Stimulated activated CD8-positive, alpha-beta memory T cell treated with anti-CD3 and anti-CD28 coated beads, Interleukin-4, amount 100 ng/mL, for 1 hour (primary cell): ENCODE measurements at regions not wholly inside any gene's neighbourhood (a gene's known extent, or its start where the extent isn't known, plus 50 kb on each side); places are given as distances from the start of the nearest gene placed in this dataset.
"Not testable (repeated sequence)": the region's sequence is repeated elsewhere in the genome, so short reads cannot be mapped to it uniquely, and the experiment has no call there.

Experiments
- DNase-seq, 2 donors: peaks; one replicate each; pipeline ENCODE4 v3.0.0-alpha.2; 2020; ENCODE audit warnings: low read depth in 2 of 2, low spot score in 1 of 2

DNA sequence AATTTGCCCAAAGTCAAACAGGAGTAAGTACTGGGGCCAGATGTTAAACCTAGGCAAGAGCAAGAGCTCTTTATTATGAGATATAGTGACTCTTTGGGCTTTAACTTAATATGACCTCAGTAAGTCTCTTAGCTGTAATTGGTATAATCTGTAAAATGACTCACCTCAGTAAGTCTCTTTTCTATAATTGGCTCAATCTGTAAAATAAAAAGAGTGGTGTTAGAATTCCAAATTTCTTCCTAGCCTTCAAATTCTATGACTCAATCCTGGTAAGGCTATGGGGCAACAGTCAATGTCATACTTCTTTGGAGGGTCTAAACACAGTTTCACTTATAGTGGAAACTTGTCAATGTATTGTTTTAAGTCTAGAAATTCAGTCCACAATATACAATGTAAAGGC, 1608.9 kb upstream of the PIK3C3 start:
- DNase-seq: no peak

DNA sequence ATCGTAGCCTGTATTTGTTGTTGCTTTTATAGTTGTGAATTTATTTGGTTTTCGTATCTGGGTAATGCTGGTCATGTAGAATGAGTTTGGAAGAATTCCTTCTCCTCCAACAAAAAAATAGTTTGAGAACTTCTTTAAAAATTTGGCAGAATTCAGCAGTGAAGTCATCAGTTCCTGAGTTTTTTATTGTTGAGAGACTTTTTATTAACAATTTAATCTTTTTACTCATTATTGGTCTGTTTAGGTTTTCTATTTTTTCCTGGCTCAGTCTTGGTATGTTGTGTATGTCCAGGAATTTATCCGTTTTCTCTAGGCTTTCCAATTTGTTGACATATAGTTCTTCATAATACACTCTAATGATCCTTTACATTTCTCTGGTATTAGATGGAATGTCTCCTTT, 1613.3 kb upstream of the PIK3C3 start:
- no peak for DNase-seq

DNA sequence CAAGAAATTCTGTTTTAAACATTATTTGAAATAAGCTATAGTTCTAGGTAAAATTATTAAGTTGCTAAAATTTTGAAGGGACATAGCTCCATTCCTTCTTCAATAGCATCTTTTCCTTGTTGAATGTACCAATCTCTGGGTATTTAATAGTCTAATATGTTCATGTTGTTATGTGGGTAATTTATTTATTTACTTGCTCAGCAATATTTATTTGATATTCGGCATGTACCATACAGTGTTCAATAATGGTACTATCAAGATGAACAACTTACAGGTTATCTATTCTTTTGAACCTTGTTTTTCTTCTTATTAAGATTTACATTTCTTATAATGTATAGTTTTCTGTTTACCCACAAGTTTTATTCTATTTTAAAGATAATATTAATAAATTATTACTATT, 1616.8 kb upstream of the PIK3C3 start:
- DNase-seq: no peak

DNA sequence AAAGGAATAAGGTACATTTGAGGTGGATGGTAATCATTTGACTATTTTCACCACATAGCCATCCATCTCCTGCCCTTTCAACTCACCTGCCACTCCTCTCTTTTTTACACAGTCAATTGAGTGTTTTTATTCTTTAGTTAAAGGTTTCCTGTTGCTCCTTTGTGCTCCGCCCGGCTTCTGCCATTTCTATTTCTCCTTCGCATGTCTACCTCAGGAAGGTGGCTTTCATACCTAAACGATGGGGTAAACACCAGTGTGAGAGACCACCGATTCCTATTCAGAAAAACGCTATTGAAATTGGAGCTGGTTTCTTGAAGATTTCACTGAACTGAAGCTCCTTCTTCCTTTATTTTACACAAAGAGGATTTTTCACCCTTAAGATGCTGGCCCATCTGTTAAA, 1628.0 kb upstream of the PIK3C3 start:
- no peak for DNase-seq

DNA sequence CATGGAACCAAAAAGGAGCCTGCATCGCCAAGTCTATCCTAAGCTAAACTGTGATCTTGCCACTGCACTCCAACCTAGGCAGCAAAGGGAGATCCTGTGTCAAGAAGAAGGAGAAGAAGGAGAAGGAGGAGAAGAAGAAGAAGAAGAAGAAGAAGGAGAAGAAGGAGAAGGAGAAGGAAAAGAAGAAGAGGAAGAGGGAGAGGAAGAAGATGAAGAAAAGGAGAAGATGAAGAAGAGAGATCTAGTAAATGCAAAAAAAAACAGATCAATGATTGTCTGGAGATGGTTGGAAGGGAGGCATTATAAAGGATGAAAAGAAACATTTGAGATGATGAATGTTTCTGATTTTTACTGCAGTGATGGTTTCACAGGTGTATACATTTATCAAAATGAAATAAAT, 1629.0 kb upstream of the PIK3C3 start:
- no peak for DNase-seq

DNA sequence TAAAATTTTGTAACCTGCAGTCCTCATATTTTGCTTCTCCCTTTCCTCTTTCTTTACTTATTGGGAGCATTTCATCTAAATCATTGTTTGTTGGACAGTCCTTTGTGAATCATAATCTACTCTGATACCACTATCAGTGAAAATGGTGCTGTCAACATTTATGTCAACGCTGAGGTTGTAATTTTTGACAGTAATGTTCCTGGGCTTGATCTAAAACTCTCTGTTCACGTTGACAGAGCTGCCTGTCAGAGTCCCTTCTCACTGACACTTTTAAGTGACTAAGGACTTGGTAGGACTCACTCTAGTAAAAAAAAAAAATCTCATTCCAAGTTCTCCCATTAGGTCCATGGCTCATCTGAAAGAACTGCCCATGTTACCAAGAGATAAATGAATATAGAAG, 1640.8 kb upstream of the PIK3C3 start:
- no peak for DNase-seq

DNA sequence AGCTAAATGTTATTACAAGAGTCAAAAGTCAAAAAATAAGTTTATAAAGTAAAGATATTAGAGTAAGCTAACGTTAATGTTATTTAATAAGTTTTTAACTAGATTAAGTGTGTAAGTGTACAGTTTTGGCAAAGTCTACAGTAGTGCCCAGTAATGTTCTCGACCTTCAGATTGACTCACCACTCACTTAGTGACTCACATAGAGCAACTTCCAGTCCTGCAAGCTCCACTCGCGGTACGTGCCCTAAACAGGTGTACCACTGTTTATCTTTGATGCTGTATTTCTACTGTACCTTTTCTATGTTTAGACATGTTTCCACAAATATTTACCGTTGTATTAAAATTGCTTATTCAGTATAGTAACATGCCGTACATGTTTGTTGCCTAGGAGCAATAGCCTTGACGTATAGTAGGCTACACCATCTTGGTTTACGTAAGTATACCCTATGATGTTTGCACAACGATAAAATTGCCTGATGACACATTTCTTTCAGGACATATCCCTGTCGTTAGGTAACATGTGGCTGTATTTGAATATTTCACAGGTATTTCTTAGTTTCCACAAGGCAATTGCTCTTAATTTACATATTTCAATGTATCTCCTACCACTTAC, 1641.9 kb upstream of the PIK3C3 start:
- DNase-seq: no peak

DNA sequence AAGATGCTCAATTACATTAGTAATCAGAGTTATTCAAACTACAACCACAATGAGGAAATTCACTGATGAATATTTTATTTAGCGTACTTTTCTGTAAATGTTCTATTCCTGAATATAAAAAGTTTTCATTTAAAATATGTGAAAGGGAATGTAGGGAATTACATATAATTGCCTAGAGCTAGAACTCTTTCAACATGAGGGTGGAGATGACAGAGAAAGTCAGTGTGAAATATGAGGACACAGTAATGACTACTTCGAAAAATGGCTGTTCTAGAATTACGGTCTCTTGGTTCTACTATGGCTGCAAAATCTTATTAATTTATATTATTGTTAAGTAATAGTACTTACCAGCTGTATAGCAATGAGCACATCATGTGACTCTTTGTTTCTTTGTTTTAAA, 1647.4 kb upstream of the PIK3C3 start:
- DNase-seq: no peak

DNA sequence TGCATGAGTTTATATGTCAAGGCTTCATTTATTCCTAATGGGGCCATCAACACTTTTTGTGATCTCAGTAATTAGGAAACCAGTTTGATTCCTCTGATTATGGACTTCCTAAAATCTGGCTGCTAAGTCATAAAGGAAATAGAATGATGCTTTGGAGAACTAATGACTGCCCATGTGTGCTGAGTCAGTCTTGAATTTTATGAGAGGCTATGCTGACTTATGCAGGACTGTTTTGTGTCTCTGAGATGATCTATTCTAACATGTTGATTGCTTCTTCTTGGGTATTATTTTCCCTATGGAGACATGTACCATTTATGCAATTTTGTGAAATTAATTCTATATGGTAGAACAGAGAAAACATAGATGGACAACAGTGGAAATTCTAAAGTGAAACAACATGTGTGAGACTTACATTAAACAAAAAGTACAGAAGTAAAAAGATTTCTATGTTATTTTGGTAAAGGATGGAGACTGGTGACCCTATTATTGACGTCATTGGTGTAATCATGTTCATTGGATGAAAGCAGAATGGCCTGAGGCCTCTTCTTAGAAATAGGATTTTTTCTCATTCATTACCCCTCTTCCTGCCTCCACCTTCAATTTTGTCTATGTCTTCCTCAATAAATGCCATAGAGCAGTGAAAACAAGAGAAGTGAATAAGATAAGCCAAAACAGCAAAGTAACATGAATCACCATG, 1658.2 kb upstream of the PIK3C3 start:
- DNase-seq: no peak

DNA sequence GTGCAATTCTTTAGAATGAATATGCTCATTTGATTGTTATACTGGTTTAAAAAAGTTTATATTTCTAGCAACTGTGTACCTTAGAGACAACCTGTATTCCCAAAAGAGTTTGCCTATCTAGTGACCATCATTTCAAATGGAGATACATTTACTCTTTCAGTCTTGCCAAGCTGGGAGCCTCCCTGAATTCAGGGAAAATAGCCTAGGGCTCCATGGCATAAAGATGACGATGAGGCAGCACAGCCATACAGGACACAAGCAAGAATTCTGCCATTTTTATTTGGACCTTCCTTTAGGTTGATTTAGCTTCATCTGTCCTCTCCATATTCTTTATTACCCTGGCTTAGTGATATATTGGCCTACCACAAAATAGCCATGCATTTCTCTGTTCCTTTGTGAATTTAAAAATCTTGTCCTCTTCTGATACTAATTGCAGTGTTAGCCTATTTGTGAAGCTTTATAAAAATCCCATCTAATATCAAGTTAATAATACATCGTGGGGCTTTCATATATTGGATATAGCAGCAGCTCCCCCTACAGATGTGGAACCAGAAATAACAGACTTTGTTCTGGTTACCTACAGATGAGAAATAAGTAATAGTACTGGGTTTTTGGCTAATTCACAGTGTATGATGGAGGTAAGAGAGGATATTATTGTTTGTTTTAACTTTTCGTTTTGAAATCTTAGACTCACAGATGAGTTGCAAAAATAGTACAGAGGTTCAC, 1661.9 kb upstream of the PIK3C3 start:
- no peak for DNase-seq

DNA sequence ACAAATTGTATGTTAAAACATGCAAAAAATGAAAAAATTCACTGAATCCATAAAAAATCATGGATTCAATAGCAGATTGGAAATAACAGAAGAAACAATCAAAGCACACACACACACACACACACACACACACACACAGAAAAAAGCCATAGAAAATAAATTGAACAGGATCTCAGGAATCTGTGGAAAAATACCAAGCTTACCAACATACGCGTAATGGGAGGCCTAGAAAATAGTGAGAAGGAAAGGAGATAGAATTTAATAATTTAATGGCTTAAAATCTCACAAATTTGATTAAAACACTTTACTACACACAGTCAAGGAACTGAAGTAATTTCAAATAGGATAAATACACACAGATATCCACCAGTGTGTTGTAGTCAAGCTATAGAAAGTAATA, 1671.5 kb upstream of the PIK3C3 start:
- no peak for DNase-seq

DNA sequence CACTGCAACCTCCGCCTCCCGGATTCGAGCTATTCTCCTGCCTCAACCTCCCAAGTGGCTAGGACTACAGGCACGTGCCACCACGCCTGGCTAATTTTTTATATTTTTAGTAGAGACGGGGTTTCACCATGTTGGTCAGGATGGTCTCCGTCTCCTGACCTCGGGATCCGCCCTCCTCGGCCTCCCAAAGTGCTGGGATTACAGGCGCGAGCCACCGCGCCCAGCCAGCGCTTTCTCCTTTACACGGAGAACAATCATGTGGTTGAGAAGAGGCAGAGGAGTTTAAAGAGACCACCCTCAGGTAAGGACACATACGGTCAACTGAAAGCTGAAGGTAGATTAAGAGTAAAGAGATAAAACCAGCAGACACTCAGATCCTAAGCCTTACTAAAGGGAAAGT, 1673.7 kb upstream of the PIK3C3 start:
- not testable (repeated sequence) for DNase-seq

DNA sequence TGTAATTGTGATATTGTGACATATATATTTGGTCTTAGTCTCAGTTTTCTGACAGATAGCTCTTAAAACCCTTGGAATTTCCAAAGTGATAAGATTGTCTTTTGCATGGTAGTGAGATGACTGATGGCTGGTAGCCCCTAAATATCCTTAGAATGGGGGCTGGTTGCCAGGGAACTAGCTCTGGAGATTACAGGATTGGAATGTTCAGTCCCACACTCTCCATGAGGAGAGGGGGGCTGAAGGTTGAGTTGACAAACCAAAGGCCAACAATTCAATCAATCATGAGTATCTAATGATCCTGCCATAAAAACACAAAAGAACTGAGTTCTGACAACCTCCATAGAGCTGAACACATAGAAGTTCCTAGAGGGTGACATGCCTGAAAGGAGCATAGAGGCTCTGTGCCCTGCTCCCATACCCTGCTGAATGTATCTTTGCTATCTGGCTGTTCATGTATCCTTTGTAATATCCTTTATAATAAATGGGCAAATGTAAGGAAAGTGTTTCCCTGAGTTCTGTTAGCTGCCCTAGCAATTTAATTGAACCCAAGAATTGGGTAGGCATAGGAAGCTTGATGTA, 1680.3 kb upstream of the PIK3C3 start:
- no peak for DNase-seq

DNA sequence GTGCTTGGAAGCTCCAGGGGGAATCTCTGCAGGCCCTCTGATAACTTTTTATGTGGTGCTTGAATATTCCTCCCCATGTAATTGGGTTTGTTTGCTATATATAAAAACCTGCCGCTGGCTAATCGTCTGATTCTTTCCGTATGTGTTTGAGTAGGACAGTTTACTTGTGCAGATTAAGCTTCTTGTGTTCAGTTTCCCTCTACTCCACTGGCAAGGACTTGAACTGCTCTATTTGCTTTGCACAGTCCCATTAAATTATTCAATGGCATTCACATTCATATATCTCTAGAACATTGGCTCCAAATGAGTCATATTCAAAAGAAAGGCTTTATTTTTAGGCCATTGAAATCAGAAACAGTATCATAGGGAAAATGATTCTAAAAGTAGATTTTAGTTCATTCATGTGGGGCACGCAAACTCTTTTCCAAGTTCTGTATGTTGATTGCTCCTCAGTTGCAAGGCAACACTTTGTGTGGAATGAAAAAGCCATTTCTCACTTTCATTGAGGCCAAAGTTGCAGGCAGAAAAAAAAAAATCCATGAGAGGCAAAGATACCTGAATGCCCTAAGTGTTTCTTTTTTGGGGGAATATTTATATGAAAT, 1682.3 kb upstream of the PIK3C3 start:
- DNase-seq: no peak

DNA sequence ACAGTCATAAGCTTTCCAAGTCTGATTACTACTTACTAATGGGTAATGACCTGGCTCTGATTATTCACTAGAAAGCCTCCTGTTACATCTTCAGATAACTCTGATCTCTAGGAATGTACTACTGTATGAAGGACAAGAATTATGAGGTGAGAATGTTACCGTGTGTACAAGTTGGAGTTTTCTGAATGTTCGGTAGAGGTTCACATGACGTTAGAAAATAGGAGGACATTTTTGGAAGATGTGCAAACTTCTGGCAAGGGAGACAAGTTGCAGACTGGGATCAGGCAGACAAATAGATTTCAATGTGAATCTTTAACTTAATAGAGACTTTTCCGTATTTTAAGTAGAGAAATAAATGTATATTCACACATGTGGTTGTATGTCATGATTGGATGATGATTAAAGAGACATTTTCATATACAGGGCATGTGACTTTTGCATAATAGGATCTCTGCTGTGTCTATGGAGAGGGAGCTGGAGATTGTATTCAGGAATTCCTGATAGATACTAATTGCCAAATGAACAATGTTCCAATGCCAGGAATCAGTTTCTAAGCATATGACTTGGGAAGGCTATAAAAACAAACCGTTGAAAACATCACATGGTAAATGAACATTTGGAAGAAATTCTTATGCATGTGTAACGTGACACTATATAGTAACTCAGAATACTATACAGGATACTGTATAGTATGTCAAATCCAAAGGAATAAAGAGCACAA, 1695.8 kb upstream of the PIK3C3 start:
- DNase-seq: no peak

DNA sequence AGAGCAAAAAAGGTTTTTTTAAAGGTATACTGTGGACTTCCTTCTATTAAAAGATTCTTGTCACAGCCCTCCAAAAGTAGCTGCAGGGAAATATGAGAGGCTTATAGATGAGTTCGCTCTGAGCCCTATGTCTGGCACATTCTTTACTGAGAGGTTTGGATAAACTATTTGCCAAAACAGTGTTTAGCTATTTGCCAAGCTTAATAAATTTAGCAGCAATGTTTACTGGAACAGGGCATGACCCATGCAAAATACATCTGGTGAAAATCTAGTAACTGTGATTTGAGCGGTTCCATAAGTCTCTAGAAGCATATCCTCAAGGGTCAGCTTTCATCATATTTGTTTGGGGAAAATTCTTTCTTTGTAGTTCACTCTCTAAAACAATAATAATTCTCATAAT, 1696.7 kb upstream of the PIK3C3 start:
- no peak for DNase-seq

DNA sequence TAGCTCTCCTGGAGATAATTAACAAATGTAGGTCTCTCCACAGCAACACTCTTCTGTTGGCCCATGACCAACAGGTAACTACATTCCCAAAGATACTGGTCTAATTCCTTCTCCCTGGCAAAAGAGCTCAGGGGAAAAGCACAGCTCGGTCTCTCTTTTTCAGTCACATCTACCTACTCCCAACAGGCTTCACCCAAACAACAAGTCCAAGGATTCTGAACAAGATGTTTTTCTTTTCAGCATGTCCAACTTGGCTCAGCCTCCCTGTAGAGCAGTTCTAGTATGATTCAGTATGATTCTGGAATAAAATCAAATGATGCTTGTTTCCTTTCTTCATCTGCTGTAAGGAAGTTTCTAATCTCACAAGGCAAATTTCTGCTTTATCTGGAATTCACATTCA, 1704.8 kb upstream of the PIK3C3 start:
- no peak for DNase-seq

DNA sequence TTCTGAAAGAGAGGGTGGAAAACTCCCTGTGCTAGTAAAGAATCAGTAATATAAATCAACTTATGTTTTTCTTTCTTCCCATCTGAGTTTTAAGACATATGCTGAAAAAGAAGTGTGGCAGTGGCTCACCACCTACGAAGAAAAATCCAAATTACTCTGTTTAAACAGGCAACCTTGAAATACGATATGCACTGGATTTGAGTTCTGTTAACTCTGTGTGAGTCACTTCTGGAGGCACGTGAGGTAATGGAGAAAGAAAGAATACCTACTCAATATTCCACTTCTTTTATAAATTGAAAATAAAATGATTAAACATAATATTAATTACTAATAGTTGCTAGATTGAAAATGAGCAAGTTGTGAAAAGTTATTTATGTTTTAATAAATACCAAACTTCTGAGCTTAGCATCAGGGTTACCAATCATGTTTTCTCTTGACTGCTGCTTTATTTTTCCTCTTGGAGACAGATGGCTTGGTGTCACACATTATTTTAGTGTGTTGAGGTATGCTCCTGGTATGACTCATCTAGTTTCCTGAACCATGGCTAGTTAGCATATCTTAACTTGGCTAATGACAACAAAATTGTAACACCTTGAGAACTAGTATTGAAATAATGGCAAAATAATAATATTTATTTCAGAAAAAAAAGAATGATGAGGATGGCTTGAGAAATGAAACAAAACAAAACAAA, 1705.5 kb upstream of the PIK3C3 start:
- no peak for DNase-seq

DNA sequence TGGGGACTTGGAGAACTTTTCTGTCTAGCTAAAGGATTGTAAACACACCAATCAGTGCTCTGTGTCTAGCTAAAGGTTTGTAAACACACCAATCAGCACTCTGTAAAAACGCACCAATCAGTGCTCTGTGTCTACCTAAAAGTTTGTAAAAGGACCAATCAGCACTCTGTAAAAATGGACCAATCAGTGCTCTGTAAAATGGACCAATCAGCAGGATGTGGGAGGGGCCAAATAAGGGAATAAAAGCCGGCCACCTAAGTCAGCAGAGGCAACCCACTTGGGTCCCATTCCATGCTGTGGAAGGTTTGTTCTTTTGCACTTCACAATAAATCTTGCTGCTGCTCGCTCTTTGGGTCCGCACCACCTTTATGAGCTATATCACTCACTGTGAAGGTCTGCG, 1709.4 kb upstream of the PIK3C3 start:
- not testable (repeated sequence) for DNase-seq

DNA sequence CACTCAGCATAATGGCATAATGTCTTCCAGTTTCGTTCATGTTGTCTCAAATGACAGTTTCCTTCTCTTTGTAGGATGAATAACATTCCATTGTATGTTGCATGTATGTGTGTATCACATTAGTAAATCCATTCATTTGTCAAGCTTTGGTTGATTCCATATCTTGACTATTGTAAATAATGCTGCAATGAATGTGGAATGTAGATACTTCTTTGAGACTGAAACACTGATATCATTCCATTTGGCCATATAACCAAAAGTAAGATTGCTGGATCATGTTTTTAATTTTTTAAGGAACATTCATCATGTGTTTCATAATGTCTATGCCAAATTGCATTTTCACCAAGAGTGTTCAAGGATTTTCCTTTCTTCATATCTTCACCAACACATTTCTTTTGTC, 1711.4 kb upstream of the PIK3C3 start:
- DNase-seq: no peak

DNA sequence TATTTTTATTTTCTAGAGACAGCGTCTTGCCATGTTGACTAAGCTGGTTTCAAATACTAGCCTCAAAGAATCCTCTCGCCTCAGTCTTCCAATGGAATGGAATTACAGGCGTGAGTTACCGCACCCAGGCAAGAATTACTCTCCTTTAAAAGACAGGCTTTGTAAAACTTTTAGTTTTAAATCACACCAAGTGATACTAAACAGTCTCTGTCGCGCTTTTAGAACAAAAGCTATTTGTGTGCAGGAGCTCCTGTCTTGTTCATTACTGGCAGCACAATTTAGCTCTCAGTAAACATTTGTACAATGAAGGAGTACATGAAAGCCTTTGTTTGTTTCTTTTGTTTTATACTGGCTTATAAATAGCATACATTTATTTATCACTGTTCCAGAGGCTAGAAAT, 1719.2 kb upstream of the PIK3C3 start:
- DNase-seq: no peak
